Endothelial cell of umbilical vein (primary cell): ENCODE measurements at regions not wholly inside any gene's neighbourhood (a gene's known extent, or its start where the extent isn't known, plus 50 kb on each side); places are given as distances from the start of the nearest gene placed in this dataset.

Experiments used
- BruUV-seq: library from RNA; stranded (reverse); fragments of 400-500 nt; replicated peaks from 2 replicates; lab custom pipeline; 2021; lab: Mats Ljungman, UMichigan
- CTCF ChIA-PET: fragments of 300-600, 350-600 bp; sonication (Branson Sonifier 250); formaldehyde crosslinking; loops from one replicate; lab custom pipeline; 2021; ENCODE audit warnings: antibody characterized with exemption, inconsistent platforms; lab: Charles Lee
- POLR2A ChIA-PET: fragments of 300-600, 350-600 bp; sonication (Branson Sonifier 250); formaldehyde crosslinking; loops from one replicate; lab custom pipeline; 2021; ENCODE audit warnings: antibody characterized with exemption, inconsistent platforms; lab: Charles Lee
- DNase-seq: peaks from one replicate; pipeline ENCODE4 v3.0.0-alpha.2; 2011; ENCODE audit warnings: low read depth, low spot score
- FAIRE-seq: peaks from 2 replicates; lab custom pipeline; 2011; peaks lifted over from hg19 to GRCh38; lab: Jason Lieb, UNC
- H2AFZ ChIP-seq: 2 replicates; pipeline ENCODE4 v1.6.0; 2012; ENCODE audit warnings: low read depth, low read length, control low read depth, inconsistent platforms
- H3K27ac ChIP-seq: 2 replicates; pipeline ENCODE4 v1.5.1; 2011; ENCODE audit warnings: low read depth, mild to moderate bottlenecking, control low read depth, low read length, moderate library complexity; ENCODE audit not compliant: insufficient read depth
- H3K27me3 ChIP-seq, 2 experiments: 2 replicates each; pipeline versions ENCODE4 v1.6.0 to v1.6.1; 2011; ENCODE audit warnings: low read length in 2 of 2, mixed read lengths in 1 of 2; ENCODE audit not compliant: control insufficient read depth in 2 of 2, insufficient read depth in 2 of 2
- H3K36me3 ChIP-seq, 2 experiments: 2 replicates in 1 of 2; 3 replicates in 1 of 2; pipeline ENCODE4 v1.5.1; 2011; ENCODE audit warnings: low read length in 2 of 2, mild to moderate bottlenecking in 1 of 2, moderate library complexity in 1 of 2; ENCODE audit not compliant: control insufficient read depth in 2 of 2, insufficient read depth in 2 of 2; ENCODE audit errors: extremely low read depth in 1 of 2
- H3K4me1 ChIP-seq: 3 replicates; pipeline ENCODE4 v1.5.1; 2011; ENCODE audit warnings: mild to moderate bottlenecking, low read length; ENCODE audit not compliant: control insufficient read depth, insufficient read depth; ENCODE audit errors: extremely low read depth
- H3K4me2 ChIP-seq: 2 replicates; pipeline ENCODE4 v1.6.1; 2011; ENCODE audit warnings: low read length, control low read depth, mixed read lengths; ENCODE audit not compliant: insufficient read depth
- H3K4me3 ChIP-seq, 3 experiments: fragments of 200-600 bp in 1 of 3; sonication (generic), shearing (Covaris generic) in 1 of 3; replicated peaks in 1 of 3; 2 replicates each; pipeline ENCODE4 v1.5.1; 2011 to 2016; ENCODE audit warnings: control low read depth in 3 of 3, low read length in 3 of 3, mild to moderate bottlenecking in 2 of 3, inconsistent platforms in 1 of 3, low read depth in 1 of 3, moderate library complexity in 1 of 3; ENCODE audit not compliant: insufficient read depth in 1 of 3
- H3K79me2 ChIP-seq: 2 replicates; pipeline ENCODE4 v1.6.0; 2012; ENCODE audit warnings: low read length, inconsistent platforms; ENCODE audit not compliant: control insufficient read depth, insufficient read depth
- H3K9ac ChIP-seq: replicated peaks from 2 replicates; pipeline ENCODE3; 2011; ENCODE audit warnings: low read length, control low read depth; ENCODE audit not compliant: insufficient read depth; ENCODE audit errors: extremely low read depth
- H3K9me1 ChIP-seq: replicated peaks from 3 replicates; pipeline ENCODE4 v1.6.0; 2011; ENCODE audit warnings: mild to moderate bottlenecking, low read length; ENCODE audit not compliant: control insufficient read depth, insufficient read depth; ENCODE audit errors: extremely low read depth
- H3K9me3 ChIP-seq: replicated peaks from 2 replicates; pipeline ENCODE4 v1.5.1; 2012; ENCODE audit warnings: low read length, inconsistent platforms; ENCODE audit not compliant: control insufficient read depth, insufficient read depth
- H4K20me1 ChIP-seq: replicated peaks from 2 replicates; pipeline ENCODE3; 2011; ENCODE audit warnings: mild to moderate bottlenecking, low read length; ENCODE audit not compliant: control insufficient read depth, insufficient read depth; ENCODE audit errors: extremely low read depth
- EZH2 ChIP-seq: IDR thresholded peaks from 2 replicates; pipeline ENCODE4 v1.6.1; 2012; ENCODE audit warnings: borderline replicate concordance, low read depth, mild to moderate bottlenecking, moderate library complexity, low read length, inconsistent platforms; ENCODE audit not compliant: severe bottlenecking
- FOS ChIP-seq: IDR thresholded peaks from 2 replicates; pipeline ENCODE4 v1.6.1; 2011; ENCODE audit warnings: mild to moderate bottlenecking, low read length, moderate library complexity, borderline replicate concordance; ENCODE audit not compliant: insufficient read depth
- GATA2 ChIP-seq: IDR thresholded peaks from 2 replicates; pipeline ENCODE4 v1.7.0; 2011; ENCODE audit warnings: low read depth, mild to moderate bottlenecking, moderate library complexity, mixed read lengths, low read length; ENCODE audit not compliant: insufficient read length, insufficient read depth
- JUN ChIP-seq: IDR thresholded peaks from 2 replicates; pipeline ENCODE4 v1.6.1; 2011; ENCODE audit warnings: borderline replicate concordance, low read depth; ENCODE audit not compliant: insufficient read length, insufficient read depth
- MYC ChIP-seq: IDR thresholded peaks from one replicate; pipeline ENCODE4 v1.6.1; 2011; ENCODE audit warnings: mild to moderate bottlenecking, low read depth, low read length
- POLR2A ChIP-seq: IDR thresholded peaks from 2 replicates; pipeline ENCODE4 v1.6.1; 2012; ENCODE audit warnings: low read depth, mild to moderate bottlenecking, control low read depth, low read length
- POLR2AphosphoS5 ChIP-seq: IDR thresholded peaks from 2 replicates; pipeline ENCODE4 v1.6.1; 2012; ENCODE audit warnings: low read depth, mild to moderate bottlenecking, control low read depth, low read length, moderate library complexity; ENCODE audit not compliant: insufficient read depth
- dilution Hi-C: fragments of 300-500 bp; cut with MboI; formaldehyde crosslinking; loops from one replicate; pipeline ENCODE4 v1.15.0; 2019; ENCODE audit warnings: low sequenced_read_pairs; ENCODE audit not compliant: extremely low pct_ligation_motif_present
- intact Hi-C: fragments of 100-400 bp; cut with micrococcal nuclease; formaldehyde crosslinking; loops from one replicate; pipeline ENCODE4 v1.10.0; 2022
- TF ChIP-seq, protein P1 (sequence below), 2 donors: IDR thresholded peaks; 1 replicate in 1 of 2; 2 replicates in 1 of 2; pipeline ENCODE4 v1.5.1; 2011; ENCODE audit warnings: low read length in 2 of 2, mild to moderate bottlenecking in 2 of 2, moderate library complexity in 2 of 2, control low read depth in 1 of 2, inconsistent platforms in 1 of 2, low read depth in 1 of 2; ENCODE audit not compliant: insufficient read depth in 1 of 2; ENCODE audit errors: extremely low read depth in 1 of 2
- TF ChIP-seq, protein P2 (sequence below): IDR thresholded peaks from 2 replicates; pipeline ENCODE4 v1.6.1; 2011; ENCODE audit not compliant: insufficient read depth, insufficient read length

DNA sequence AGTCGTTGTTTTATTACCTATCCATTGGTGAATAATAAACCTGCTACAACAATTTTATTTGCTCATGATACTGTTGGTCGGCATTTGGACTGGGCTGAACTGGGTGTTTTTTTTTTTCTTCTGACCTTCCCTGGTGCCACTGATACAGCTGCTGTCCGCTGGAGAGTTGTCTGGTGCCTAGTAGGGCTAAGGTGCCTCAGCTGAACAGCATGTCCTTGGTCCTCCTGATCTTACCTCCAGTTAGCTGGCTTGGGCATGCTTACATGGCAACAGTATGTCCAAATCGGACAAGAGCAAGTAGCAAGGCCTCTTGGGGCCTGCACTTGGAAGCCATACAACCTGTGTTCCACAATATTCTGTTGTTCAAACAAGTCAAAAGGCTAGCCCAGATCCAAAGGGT, 563.4 kb downstream of the BMP2 start:
- FAIRE-seq (no peak), DNase-seq (no peak)
- Histone ChIP-seq H3K9me1 (no peaks in the 10 kb centered on the region), H3K9ac (no peak overlapping the region), H3K36me3 (no peaks in the 10 kb centered on the region), H4K20me1 (no peaks in the 10 kb centered on the region), H3K27ac (no peak overlapping the region), H3K4me1 (no peaks in the 10 kb centered on the region), H3K27me3 (no peaks in the 10 kb centered on the region), H2AFZ (no peak overlapping the region), H3K79me2 (no peaks in the 10 kb centered on the region), H3K4me2 (no peak overlapping the region), H3K9me3 (no peaks in the 10 kb centered on the region), H3K4me3 (no peak overlapping the region)
- BruUV-seq = no TSS peak
- ChIA-PET POLR2A (no interaction called here), CTCF (no interaction called here)
- dilution Hi-C loops (no loop called here), intact Hi-C loops (no loop called here)
- TF ChIP-seq JUN = no peak
- no peak for TF ChIP-seq POLR2A
- no peak for TF ChIP-seq GATA2
- no peak for TF ChIP-seq POLR2AphosphoS5
- no peak for TF ChIP-seq FOS
- no peak for TF ChIP-seq MYC
- TF ChIP-seq EZH2 = no peak
- TF ChIP-seq, protein P1, sequence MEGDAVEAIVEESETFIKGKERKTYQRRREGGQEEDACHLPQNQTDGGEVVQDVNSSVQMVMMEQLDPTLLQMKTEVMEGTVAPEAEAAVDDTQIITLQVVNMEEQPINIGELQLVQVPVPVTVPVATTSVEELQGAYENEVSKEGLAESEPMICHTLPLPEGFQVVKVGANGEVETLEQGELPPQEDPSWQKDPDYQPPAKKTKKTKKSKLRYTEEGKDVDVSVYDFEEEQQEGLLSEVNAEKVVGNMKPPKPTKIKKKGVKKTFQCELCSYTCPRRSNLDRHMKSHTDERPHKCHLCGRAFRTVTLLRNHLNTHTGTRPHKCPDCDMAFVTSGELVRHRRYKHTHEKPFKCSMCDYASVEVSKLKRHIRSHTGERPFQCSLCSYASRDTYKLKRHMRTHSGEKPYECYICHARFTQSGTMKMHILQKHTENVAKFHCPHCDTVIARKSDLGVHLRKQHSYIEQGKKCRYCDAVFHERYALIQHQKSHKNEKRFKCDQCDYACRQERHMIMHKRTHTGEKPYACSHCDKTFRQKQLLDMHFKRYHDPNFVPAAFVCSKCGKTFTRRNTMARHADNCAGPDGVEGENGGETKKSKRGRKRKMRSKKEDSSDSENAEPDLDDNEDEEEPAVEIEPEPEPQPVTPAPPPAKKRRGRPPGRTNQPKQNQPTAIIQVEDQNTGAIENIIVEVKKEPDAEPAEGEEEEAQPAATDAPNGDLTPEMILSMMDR (IDR thresholded peaks at IDR 0.05; ENCODE audit: extremely low read depth in 1 of 2, insufficient read depth in 1 of 2, low read depth in 1 of 2, low read length in 2 of 2) = no peak
- TF ChIP-seq, protein P2, sequence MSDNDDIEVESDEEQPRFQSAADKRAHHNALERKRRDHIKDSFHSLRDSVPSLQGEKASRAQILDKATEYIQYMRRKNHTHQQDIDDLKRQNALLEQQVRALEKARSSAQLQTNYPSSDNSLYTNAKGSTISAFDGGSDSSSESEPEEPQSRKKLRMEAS = no peak
